Stimulated activated CD4-positive, alpha-beta T cell treated with anti-CD3 and anti-CD28 coated beads, TNF-alpha, amount 100 ng/mL, for 1 hour (primary cell): ENCODE measurements at regions not wholly inside any gene's neighbourhood (a gene's known extent, or its start where the extent isn't known, plus 50 kb on each side); places are given as distances from the start of the nearest gene placed in this dataset.

ENCODE experiments used
- DNase-seq, 3 donors: peaks; one replicate each; pipeline ENCODE4 v3.0.0-alpha.2; 2020; ENCODE audit warnings: low read depth in 3 of 3, low spot score in 1 of 3

DNA sequence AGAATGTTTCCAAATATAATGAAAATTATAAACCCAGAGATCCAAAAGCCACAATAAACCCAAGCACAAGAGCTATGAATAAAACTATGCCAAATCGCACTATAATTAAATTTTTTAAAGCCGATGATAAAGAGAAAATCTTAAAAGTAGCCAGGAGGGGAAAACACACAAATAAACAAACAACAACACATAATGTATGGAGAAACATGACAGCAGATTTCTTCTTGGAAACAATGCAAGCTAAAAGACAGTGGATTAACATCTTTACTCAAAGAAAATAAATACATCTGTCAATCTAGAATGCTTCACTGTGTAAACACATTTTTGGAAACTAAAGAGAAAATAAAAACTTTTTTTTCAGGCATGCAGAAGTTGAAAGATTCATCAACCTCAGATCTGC lies 53.0 kb upstream of the SMOX start:
- no peak for DNase-seq

DNA sequence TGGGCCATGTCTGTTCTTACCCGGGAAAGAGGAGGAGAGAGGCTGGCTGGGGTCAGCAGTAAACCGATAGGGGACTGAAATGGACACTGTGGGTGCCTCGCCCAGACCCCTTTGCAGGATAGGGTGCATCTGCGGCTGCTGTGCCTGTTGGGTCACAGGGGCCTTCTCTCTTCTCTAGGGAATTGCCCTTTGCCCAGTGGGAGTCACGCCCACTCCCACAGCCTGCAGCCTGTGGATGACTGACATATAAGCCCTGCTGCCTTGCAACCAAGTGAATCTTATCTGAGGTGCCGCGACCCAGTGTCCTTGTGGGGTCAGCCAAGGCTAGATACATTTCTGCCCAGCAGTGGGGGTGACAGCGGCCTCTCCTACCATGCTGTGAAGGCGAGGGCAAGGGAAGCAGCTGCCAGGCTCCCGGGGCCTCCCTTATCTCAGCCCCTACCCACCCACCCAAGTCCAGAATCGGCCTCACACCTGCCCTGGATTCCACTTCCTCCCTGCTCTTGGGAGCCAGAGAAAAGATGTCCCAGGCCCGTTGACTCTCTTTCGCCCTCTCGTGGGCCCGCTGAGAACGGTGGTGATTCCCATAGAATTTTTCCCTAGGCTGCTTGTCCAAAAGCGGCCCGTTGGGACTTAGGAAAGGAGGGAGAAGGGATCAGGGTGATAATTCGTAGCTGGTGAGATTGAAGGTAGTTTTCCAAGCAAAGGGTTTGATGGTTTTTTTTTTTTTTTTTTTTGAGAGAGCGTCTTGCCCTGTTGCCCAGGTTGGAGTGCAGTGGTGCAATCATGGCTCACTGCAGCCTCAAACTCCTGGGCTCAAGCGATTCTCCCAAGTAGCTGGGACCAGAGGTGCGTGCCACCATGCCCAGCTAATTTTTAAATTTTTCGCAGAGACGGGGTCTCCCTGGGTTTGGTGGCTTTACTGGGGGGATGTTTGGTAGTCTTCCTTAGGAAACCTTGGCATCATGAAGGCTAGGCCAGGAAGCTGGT lies 56.8 kb upstream of the SMOX start:
- DNase-seq = peak in 1 of 3 donors; percentile 25

DNA sequence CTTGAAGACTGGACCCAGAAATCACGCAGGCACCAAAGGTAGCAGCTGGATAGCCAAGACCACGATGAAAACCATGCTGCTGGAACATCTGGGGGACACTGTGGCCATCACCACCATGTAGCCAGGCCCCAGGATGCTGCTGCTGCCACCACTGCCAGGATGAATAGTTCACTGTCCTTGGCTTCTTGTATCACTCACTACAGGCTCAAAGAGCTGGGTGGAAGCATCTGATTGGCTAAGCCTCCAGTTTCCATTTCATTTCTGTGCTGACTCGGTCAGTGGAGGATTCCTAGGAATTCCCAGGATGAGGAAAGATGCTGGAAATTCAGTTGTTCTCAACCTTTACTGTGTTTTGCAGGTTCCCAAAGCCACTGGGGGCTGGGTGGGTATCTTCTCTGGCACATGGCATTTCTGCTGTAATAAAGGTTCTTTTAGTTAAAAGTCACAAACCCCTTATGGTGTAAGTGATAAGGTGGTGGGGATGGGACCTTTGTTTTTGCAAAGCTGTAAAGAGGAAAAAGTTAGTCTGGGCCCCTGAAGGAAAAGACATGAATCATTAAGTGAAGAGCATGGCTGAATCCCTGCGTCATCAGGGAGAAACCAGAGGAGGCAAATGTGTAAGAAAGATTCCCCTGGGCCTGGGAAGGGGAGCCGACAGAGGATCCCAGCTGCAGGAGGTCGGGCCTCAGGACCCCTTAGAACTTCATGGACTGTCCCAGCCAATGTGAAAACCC lies 57.7 kb upstream of the SMOX start:
- no peak for DNase-seq

DNA sequence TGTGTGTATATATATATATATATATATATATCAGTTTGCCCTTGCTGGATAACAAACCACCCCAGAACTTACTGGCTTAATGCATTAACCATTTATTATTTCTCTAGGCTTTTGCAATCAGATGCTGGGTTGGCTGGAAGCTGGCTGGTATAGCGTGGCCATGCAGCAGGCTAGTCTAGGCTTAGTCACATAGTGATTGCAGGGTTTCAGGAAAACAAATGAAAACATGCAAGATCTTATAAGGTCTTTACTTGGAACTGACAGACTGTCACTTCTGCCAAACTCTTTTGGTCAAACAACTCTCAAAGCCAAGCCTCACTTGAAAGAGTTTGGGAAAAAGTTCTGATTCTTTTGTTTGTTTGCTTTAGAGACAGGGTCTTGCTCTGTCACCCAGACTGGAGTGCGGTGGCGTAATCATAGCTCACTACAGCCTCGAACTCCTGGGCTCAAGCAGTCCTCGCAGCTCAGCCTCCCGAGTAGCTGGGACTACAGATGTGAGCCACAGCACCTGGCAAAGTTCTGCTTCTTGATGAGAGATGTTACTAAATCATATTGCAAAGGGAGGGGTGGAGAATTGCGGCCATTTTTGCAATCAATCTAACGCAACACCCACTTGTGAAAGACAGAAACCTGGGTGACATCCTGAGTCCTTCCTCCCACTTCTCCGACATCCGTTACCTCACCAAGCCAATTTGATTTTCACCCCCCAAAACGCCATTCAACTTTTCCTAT lies 58.7 kb upstream of the SMOX start:
- no peak for DNase-seq

DNA sequence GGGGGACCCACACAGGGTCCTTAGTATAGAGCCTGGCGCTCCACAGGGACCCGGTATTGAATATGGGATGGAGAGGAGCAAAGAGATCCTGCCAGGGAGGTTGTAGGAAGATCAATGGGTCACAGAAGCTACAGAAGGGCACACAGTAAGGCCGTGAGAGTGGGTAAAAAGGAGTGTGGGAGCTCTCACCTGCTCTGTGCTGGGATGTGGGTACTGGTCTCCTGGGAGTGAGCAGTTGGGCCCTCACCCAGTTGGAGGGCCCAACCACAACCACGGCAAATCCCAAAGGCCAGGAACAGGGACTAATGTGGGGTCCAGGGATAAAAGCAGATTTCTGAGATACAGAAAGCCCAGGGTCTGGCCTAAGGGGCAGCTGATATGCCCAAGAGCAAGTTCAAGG lies 59.9 kb upstream of the SMOX start:
- DNase-seq = no peak

DNA sequence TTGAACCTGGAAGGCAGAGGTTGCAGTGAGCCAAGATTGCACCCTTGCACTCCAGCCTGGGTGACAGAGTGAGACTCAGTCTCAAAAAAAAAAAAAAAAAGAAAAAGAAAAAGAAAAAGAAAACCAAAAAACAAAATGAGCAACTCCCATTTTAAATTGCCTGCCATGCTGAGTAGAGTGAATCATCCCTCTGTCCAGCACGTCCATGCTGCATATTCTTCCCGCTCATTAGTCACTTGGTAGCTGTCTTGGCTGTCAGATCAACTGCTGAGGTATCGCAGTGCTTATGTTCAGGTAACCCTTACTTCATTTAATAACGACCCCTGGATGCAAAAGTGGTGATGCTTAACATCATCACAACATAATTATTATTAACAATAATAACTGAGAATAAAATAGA lies 60.7 kb upstream of the SMOX start:
- no peak for DNase-seq

DNA sequence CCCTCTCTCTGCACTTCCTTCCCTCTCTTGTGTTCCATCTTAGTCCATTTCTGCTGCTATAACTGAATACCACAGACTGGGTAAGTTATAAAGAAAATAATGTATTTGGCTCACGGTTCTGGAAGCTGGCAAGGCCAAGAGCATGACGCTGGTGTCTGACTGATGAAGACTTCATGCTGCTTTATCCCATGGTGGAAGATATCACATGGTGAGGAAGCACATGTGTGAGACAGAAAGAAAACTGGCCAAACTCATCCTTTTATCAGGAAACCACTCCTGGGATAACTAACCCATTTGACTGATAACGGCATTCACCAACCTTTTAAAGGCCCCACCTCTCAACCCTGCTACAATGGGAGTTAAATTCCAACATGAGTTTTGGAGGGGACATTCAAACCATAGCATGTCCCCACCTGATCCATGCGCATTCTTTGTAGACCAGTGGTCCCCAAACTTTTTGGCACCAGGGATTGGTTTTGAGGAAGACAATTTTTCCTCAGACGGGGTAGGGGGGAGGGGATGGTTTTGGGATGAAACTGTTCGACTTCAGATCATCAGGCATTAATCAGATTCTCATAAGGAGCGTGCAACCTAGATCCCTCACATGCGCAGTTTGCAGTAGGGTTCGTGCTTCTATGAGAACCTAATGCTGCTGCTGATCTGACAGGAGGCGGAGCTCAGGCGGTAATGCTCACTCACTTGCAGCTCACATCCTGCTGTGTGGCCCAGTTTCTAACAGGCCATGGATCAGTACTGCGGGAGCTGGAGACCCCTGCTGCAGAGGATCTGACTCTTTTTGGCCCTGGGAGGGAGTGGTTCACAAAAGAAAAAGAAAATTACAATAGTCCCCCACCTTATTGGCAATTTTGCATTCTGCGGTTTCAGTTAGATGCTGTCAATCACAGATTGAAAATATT lies 61.6 kb upstream of the SMOX start:
- no peak for DNase-seq

DNA sequence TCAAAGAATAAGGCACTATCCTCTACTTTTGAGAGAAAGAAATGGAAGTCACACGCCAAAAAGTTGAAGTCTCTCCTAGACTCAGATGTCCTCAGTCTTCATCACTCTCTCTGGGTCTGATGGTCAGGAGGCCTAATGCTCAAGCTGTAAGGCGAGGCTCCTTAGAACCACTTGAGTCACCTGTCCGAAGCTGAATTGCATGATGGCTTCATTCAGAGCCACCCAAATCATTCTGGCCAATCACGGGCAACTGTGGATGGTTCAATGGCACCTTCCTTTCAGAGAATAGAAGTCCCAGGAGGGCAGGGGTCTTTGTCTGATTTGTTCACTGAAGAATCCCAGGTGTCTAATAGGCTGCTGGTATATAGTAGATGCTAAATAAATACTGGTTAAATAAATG lies 63.9 kb upstream of the SMOX start:
- DNase-seq = no peak

DNA sequence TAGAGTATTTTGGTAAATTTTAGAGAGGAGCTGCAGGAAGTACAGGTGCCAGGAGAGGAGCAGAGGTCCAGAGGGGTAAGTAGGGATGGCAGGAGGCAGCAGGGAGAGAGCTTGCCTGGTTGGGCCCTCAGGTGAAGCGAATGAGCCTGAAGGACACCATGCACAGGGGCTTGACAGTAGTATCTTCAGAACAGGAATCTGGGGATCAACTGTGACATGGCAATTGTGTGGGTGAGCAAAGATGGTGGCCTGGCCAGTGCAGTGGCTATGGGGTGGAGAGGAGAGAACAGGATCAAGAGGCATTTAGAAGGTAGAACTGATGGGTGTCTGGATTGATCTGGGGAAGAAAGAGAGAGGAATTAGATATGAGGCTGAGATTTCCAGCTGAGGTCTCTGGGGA lies 64.5 kb upstream of the SMOX start:
- no peak for DNase-seq

DNA sequence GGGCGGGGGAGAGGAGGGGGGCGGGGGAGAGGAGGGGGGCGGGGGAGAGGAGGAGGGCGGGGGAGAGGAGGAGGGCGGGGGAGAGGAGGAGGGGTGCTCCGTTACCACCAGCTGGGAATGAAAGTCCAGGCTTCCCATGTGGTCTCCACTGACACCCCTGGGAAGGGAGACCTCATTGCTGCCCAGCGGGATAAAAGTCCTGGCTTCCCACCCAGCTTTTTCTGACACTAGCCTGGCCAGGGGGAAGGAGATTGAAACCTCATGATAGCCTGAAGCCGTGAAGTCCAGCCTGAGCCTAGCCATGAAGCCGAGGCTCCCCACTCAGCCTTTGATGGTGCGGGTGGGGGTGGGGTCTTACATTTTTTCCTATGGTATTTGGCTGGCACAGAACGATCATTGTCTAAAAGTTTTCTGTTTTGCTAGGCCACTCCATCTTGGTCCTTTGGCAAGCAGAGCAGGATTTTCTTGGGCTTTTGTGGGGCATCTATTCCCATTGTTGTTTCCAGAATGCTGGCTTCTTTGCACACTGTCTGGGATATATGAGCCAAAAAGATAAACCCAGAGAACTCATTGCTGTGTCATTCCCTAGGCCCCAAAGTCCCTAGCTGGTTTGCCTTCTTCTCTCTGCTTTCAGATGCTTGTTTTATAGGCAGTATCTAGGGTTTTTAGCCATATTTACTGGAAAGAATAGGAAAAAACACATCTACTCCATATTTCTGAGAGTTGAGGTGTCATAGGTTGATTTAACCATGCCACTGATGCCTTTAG lies 65.3 kb upstream of the SMOX start:
- no peak for DNase-seq

DNA sequence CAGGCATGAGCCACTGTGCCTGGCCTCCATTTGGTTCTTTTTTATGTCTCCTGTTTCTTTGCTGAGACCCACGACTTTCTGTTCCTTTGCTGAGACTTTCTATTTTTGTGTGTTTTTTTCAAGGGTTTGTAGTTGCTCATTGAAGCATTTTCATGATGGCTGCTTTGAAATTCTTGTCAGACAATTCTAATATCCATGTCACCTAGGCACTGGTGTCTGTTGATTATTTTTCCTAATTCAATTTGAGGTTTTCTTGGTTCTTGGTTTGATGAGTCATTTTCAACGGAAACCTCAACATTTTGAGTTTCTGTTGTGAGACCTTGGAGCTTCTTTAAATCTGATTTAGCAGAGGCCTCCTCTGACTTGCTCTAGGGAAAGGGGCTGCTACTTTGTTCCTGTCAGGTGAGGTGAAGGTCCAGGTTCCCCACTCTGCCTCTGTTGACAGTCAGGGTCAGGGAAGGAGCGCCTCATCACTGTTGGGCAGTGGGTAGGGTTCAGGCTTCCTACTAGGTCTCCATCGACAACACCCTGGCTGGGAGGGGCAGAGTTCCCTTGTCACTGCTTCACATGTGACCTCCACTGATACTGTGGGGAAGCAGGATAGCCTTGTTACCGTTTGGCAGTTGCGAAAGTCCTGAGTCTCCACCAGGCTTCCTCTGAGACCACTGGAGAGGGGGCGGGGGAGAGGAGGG lies 66.1 kb upstream of the SMOX start:
- DNase-seq = peak in 1 of 3 donors; percentile 6

DNA sequence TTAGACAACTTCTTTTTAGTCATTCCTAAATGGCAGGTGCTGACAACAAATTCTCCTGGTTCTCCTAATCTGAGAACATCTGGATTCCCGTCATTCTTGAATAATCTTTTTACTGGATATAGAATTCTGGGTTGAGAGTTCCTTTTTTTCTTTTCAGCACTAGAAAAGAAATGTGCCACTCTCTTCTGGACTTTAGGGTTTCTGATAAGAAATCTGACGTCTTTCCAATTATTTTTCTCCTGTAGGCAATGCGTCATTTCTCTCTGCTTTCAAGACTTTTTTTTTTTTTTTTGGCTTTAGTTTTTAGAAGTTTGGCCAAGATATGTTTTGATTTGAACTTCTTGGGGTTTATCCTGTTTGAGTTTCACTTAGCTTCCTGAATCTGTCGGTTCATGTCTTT lies 66.1 kb upstream of the RNF24 start:
- no peak for DNase-seq

DNA sequence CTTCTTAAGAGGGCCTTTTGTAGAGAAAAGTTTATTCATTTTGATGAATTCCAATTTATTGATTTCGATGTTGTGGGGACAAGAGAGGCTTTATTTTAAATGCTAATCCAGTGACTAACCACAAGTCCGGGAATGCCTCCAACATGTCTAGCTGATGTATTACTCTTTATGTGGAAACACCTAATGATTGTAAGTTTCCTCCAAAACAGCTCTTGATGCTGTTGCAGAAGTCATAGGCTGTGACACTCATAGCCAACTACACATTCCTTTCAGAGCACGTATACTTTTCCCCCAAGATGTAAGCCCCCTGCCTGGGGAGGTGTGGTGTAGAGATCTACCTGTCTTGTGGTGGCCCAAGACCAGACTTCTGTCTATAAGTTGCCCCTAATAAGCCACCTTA lies 61.3 kb upstream of the RNF24 start:
- no peak for DNase-seq

DNA sequence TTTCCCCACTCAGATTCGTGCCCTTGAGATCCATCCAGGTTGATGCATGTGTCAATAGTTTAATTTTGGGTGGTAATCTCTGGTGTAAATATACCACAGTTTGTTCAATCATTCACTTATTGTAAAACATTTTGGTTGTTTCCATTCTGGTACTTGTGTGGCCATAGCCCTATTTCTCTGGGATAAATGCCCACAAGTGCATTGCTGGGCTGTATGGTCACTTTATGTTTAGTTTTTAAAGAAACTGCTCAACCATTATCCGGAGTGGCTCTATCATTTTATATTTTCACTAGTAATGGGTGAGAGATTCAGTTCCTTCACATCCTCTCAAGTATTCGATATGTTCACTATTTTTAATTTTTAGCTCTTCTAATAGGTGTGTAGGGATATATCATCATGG lies 60.7 kb upstream of the RNF24 start:
- DNase-seq = no peak

DNA sequence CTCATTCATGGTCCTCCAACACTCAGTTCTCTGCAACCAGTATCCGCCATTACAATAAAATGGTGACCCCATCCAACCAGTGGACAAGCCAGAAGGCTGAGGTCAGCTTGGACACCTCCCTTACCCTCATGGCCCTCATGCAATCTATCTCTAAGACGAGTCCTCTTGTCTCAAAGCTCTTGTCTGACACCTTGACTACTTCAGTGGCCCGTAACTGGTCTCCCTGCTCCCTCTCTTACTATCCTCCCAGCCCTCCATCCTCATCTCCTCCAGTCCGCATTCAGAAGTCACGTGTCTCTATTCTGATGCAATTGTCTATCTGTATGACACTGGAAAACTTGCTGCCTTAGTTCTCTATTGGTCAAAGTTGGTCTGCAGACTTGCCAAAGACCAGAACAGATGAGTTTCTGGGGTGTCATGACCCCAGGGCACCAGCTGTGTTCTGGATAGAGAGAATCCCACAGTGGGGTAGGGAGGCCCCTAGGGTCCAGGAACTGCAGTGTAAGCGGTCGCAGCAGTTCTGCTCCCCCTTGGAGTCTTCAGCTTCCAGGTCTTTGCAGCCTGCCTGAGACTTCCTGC lies 59.6 kb upstream of the RNF24 start:
- DNase-seq = no peak

DNA sequence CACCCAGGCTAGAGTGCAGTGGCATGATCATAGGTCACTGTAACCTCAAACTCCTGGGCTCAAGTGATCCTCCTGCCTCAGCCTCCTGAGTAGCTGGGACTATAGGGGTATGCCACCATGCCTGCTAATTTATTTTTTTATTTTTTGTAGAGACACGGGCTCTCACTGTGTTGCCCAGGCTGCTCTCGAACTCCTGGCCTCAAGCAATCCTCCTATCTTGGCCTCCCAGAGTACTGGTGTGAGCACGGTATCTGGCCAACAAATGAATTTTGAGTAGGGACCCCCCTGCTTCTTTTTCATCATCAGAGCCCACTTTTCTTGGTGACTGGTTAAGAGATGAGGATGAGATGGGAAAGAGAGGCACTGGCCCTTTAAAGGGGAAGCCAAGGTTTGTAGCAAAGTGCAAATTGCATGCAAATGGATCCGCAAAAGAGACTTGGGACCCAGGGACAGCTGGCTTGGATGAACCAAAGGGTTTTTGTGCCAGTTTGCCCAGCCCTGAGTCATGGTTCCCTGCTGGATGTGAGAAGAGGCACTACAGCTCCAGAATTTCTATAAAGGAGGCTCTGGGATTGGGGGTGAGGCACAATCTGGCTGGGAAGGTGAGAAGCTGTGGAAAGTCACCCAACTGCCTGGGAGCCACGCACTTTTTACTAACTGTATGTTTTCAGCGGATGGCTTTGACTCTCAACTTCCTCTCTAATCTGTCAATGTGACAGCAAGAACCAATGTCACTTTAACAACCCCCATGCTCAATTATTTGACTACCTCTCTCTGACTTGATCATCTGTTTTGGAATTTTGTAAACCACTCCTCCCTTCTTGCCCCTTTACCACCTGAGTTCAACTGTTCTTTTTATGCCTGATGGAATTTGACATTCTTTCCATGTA lies 58.7 kb upstream of the RNF24 start:
- DNase-seq = no peak

DNA sequence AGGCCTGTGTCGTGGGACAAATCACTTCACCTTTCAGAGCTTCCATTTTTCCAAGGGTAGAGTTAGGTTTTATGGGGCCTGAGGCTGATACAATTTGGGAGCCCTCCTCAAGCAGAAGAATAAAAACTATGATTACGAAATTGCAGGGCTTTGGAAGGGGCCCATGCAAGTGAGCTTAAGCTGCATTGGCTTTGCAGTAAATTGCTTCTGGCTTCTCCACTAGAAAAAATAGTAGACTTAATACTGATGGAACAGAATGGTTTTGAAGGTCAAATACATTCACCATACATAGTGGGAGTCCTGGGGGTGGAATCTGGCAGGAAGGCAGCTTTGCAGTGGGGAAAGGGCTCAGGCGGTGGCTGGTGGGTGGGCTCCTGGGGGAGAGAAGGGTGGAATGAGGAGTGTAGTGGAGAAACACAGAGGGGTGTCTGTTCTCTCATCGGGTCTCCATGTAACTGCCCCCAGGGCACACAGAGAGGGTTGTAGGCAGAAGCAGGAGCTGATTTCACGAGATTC lies 55.9 kb upstream of the RNF24 start:
- no peak for DNase-seq
